ENCODE measurements at regions not wholly inside any gene's neighbourhood (a gene's known extent, or its start where the extent isn't known, plus 50 kb on each side); places are given as distances from the start of the nearest gene placed in this dataset.

- TF ChIP-seq CTCF (IDR thresholded peaks at IDR 0.05), result no peak
- no peak for TF ChIP-seq POLR2A (IDR thresholded peaks at IDR 0.05)
Observed at GRCh38 chr12:125343649-125344048, 278.4 kb downstream of the AACS start.
